Panc1 (cell line): ENCODE measurements at regions not wholly inside any gene's neighbourhood (a gene's known extent, or its start where the extent isn't known, plus 50 kb on each side); places are given as distances from the start of the nearest gene placed in this dataset.

Experiments
- ATAC-seq: fragments of 200-7000 bp; cut with Tn5 transposase; 2 replicates; pipeline ENCODE4 v1.9.1; 2020; ENCODE audit warnings: mild to moderate bottlenecking, moderate library complexity
- BruUV-seq: library from RNA; stranded (reverse); fragments of 400-500 nt; replicated peaks from 2 replicates; lab custom pipeline; 2021; lab: Mats Ljungman, UMichigan
- CTCF ChIA-PET: fragments of 300-600 bp; sonication (Branson Sonifier 250); formaldehyde crosslinking; loops from one replicate; lab custom pipeline; 2022; ENCODE audit warnings: antibody characterized with exemption; lab: Charles Lee
- POLR2A ChIA-PET: fragments of 300-600 bp; sonication (Branson Sonifier 250); formaldehyde crosslinking; loops from one replicate; lab custom pipeline; 2022; ENCODE audit warnings: antibody characterized with exemption; lab: Charles Lee
- DNase-seq: peaks from one replicate; pipeline ENCODE4 v3.0.0-alpha.2; 2010; ENCODE audit warnings: low read depth, low spot score
- H3K27ac ChIP-seq: 2 replicates; pipeline ENCODE4 v1.5.1; 2011; ENCODE audit warnings: mild to moderate bottlenecking, low read length, inconsistent platforms
- H3K27me3 ChIP-seq: fragments of 200-500 bp; sonication (Bioruptor generic); 2 replicates; pipeline ENCODE4 v1.6.0; 2014; ENCODE audit warnings: low read length, inconsistent platforms; ENCODE audit not compliant: control insufficient read depth, insufficient read depth
- H3K36me3 ChIP-seq: fragments of 200-500 bp; sonication (Bioruptor generic); 2 replicates; pipeline ENCODE4 v1.5.1; 2014; ENCODE audit warnings: inconsistent platforms, mild to moderate bottlenecking, low read length, moderate library complexity; ENCODE audit not compliant: control insufficient read depth, insufficient read depth
- H3K4me1 ChIP-seq: 2 replicates; pipeline ENCODE4 v1.5.1; 2011; ENCODE audit warnings: inconsistent platforms, mild to moderate bottlenecking, low read length, moderate library complexity; ENCODE audit not compliant: control insufficient read depth, insufficient read depth
- H3K4me3 ChIP-seq, 2 experiments: 2 replicates each; pipeline ENCODE4 v1.5.1; 2011 to 2012; ENCODE audit warnings: low read depth in 2 of 2, low read length in 2 of 2, mild to moderate bottlenecking in 2 of 2, inconsistent platforms in 1 of 2, moderate library complexity in 1 of 2
- H3K9me3 ChIP-seq: fragments of 200-500 bp; sonication (Bioruptor generic); 2 replicates; pipeline ENCODE4 v1.5.1; 2014; ENCODE audit warnings: low read depth, mild to moderate bottlenecking, inconsistent platforms, low read length, moderate library complexity; ENCODE audit not compliant: control insufficient read depth, insufficient read depth
- POLR2AphosphoS5 ChIP-seq: IDR thresholded peaks from 2 replicates; pipeline ENCODE4 v1.6.1; 2012; ENCODE audit warnings: mild to moderate bottlenecking, low read depth, low read length, moderate library complexity
- SIN3A ChIP-seq: IDR thresholded peaks from 2 replicates; pipeline ENCODE4 v1.6.1; 2012; ENCODE audit warnings: low read depth, mild to moderate bottlenecking, low read length, moderate library complexity, borderline replicate concordance; ENCODE audit not compliant: insufficient read depth
- TCF7L2 ChIP-seq: IDR thresholded peaks from 2 replicates; pipeline ENCODE4 v1.6.1; 2011; ENCODE audit warnings: mild to moderate bottlenecking, low read depth, low read length, inconsistent platforms
- in situ Hi-C: cut with HindIII; loops from 2 replicates; pipeline ENCODE4 v1.10.0; 2016; ENCODE audit warnings: low sequenced_read_pairs, low pct_unique_long_range_greater_than_20kb
- intact Hi-C: fragments of 100-400 bp; cut with micrococcal nuclease; formaldehyde crosslinking; loops from one replicate; pipeline ENCODE4 v1.10.0; 2022; ENCODE audit not compliant: unreplicated experiment
- TF ChIP-seq, protein P1 (sequence below), 2 experiments: IDR thresholded peaks; 2 replicates each; pipeline ENCODE4 v1.6.1; 2011 to 2012; ENCODE audit warnings: low read depth in 2 of 2, control low read depth in 1 of 2, low read length in 1 of 2, mild to moderate bottlenecking in 1 of 2, moderate library complexity in 1 of 2; ENCODE audit not compliant: insufficient read depth in 1 of 2
- TF ChIP-seq, protein P2 (sequence below): fragments of 450-650 bp; IDR thresholded peaks from 2 replicates; pipeline ENCODE4 v1.5.1; 2017; ENCODE audit warnings: mild to moderate bottlenecking

DNA sequence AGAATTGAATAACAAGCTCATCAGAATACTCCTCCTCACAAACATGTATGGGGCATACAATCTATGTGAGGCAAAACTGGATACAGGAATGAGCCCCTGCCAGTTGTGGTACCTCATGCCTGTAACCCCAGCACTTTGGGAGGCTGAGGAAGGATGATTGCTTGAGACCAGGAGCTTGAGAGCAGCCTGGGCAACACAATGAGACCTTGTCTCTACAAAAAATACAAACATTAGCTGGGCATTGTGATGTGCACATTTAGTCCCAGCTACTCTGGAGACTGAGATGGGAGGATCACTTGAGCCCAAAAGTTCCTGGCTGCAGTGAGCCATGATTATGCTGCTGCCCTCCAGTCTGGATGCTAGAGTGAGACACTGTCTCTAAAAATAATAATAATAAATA, 611.0 kb downstream of the NLGN4X start:
- Histone ChIP-seq H3K4me3 (no peak overlapping the region), H3K4me1 (no peaks in the 10 kb centered on the region), H3K9me3 (no peaks in the 10 kb centered on the region), H3K27me3 (no peaks in the 10 kb centered on the region), H3K27ac (no peak overlapping the region), H3K36me3 (no peaks in the 10 kb centered on the region)
- DNase-seq, result no peak
- TF ChIP-seq TCF7L2, result no peak
- no peak for TF ChIP-seq POLR2AphosphoS5
- no peak for TF ChIP-seq SIN3A
- TF ChIP-seq, protein P1, sequence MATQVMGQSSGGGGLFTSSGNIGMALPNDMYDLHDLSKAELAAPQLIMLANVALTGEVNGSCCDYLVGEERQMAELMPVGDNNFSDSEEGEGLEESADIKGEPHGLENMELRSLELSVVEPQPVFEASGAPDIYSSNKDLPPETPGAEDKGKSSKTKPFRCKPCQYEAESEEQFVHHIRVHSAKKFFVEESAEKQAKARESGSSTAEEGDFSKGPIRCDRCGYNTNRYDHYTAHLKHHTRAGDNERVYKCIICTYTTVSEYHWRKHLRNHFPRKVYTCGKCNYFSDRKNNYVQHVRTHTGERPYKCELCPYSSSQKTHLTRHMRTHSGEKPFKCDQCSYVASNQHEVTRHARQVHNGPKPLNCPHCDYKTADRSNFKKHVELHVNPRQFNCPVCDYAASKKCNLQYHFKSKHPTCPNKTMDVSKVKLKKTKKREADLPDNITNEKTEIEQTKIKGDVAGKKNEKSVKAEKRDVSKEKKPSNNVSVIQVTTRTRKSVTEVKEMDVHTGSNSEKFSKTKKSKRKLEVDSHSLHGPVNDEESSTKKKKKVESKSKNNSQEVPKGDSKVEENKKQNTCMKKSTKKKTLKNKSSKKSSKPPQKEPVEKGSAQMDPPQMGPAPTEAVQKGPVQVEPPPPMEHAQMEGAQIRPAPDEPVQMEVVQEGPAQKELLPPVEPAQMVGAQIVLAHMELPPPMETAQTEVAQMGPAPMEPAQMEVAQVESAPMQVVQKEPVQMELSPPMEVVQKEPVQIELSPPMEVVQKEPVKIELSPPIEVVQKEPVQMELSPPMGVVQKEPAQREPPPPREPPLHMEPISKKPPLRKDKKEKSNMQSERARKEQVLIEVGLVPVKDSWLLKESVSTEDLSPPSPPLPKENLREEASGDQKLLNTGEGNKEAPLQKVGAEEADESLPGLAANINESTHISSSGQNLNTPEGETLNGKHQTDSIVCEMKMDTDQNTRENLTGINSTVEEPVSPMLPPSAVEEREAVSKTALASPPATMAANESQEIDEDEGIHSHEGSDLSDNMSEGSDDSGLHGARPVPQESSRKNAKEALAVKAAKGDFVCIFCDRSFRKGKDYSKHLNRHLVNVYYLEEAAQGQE (IDR thresholded peaks at IDR 0.05; ENCODE audit: insufficient read depth in 1 of 2, low read depth in 2 of 2, low read length in 1 of 2), result no peak
- TF ChIP-seq, protein P2, sequence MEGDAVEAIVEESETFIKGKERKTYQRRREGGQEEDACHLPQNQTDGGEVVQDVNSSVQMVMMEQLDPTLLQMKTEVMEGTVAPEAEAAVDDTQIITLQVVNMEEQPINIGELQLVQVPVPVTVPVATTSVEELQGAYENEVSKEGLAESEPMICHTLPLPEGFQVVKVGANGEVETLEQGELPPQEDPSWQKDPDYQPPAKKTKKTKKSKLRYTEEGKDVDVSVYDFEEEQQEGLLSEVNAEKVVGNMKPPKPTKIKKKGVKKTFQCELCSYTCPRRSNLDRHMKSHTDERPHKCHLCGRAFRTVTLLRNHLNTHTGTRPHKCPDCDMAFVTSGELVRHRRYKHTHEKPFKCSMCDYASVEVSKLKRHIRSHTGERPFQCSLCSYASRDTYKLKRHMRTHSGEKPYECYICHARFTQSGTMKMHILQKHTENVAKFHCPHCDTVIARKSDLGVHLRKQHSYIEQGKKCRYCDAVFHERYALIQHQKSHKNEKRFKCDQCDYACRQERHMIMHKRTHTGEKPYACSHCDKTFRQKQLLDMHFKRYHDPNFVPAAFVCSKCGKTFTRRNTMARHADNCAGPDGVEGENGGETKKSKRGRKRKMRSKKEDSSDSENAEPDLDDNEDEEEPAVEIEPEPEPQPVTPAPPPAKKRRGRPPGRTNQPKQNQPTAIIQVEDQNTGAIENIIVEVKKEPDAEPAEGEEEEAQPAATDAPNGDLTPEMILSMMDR, result no peak
- in situ Hi-C loops (no loop called here), intact Hi-C loops (no loop called here)
- ATAC-seq, result no peak
- BruUV-seq, result no TSS peak
- CTCF ChIA-PET, result no interaction called here
- POLR2A ChIA-PET, result no interaction called here

DNA sequence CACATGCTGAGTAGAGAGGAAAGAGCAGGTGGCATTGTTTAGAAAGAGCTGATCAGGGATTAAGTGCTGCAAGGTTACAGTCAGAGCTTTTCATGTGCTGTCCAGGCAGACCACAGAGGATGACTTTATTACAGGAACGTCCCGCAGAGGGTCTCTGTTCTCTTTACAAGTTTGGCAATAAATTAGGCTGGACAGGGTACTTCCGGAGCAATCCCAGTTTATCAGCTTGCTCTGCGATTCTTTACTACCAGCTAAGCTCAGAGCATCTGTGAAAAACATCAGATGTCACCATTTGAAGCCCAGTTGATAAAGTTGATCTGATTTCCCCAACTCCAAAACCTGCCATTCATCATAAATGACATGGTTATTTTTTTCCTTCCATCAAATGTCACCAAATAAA, 633.1 kb downstream of the NLGN4X start:
- in situ Hi-C loops (no loop called here), intact Hi-C loops (no loop called here)
- Histone ChIP-seq H3K4me3 (no peak overlapping the region), H3K4me1 (no peaks in the 10 kb centered on the region), H3K9me3 (no peaks in the 10 kb centered on the region), H3K27me3 (no peaks in the 10 kb centered on the region), H3K36me3 (no peaks in the 10 kb centered on the region), H3K27ac (no peak overlapping the region)
- no peak for DNase-seq
- ChIA-PET POLR2A (no interaction called here), CTCF (no interaction called here)
- TF ChIP-seq, protein P1 (IDR thresholded peaks at IDR 0.05; ENCODE audit: insufficient read depth in 1 of 2, low read depth in 2 of 2, low read length in 1 of 2), result no peak
- TF ChIP-seq TCF7L2, result no peak
- TF ChIP-seq SIN3A, result no peak
- TF ChIP-seq POLR2AphosphoS5, result no peak
- TF ChIP-seq, protein P2, result no peak
- no TSS peak for BruUV-seq
- ATAC-seq, result no peak
